ENCODE measurements at regions not wholly inside any gene's neighbourhood (a gene's known extent, or its start where the extent isn't known, plus 50 kb on each side); places are given as distances from the start of the nearest gene placed in this dataset.

DNA sequence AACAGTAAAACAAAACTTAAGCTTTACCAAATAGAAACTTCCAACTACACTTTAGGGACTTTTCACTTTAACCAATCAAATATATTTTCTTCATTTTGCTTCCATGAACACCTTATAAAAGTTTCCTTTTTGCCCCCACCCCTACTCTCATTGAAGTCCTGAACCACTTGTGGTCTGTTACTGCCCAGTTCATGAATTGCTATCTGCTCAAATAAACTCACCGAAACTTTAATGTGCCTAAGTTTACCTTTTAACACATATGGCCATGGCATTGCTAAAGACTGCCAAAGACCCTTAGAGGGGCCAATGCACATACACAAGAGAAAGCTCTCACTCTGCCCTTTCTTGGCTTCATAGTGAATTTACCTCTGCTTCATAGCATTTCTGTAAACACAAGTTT is 195.3 kb downstream of the RND3 start:
- H3K9ac ChIP-seq (ENCODE audit: low read length): no peak overlapping the region
- no peaks in the 10 kb centered on the region for H3K27me3 ChIP-seq (ENCODE audit: low read depth, low read length)
- H4K20me1 ChIP-seq (ENCODE audit: insufficient read depth, low read length): no peaks in the 10 kb centered on the region
- H3K27ac ChIP-seq (ENCODE audit: low read length): no peak overlapping the region
- no peak overlapping the region for H2AFZ ChIP-seq (ENCODE audit: low read depth, low read length)
- H3K36me3 ChIP-seq (replicated peaks; ENCODE audit: low read depth, low read length): no peaks in the 10 kb centered on the region
- no peak overlapping the region for H3K4me2 ChIP-seq (ENCODE audit: low read length)
- H3K4me1 ChIP-seq (ENCODE audit: low read length): no peaks in the 10 kb centered on the region
- no peak for TF ChIP-seq EZH2phosphoT487 (IDR thresholded peaks at IDR 0.05; ENCODE audit: low read depth)
- TF ChIP-seq, protein P1, sequence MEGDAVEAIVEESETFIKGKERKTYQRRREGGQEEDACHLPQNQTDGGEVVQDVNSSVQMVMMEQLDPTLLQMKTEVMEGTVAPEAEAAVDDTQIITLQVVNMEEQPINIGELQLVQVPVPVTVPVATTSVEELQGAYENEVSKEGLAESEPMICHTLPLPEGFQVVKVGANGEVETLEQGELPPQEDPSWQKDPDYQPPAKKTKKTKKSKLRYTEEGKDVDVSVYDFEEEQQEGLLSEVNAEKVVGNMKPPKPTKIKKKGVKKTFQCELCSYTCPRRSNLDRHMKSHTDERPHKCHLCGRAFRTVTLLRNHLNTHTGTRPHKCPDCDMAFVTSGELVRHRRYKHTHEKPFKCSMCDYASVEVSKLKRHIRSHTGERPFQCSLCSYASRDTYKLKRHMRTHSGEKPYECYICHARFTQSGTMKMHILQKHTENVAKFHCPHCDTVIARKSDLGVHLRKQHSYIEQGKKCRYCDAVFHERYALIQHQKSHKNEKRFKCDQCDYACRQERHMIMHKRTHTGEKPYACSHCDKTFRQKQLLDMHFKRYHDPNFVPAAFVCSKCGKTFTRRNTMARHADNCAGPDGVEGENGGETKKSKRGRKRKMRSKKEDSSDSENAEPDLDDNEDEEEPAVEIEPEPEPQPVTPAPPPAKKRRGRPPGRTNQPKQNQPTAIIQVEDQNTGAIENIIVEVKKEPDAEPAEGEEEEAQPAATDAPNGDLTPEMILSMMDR (IDR thresholded peaks at IDR 0.05; ENCODE audit: low read depth, low read length): no peak
- no peaks in the 10 kb centered on the region for H3K79me2 ChIP-seq (ENCODE audit: low read length)
- no peaks in the 10 kb centered on the region for H3K9me3 ChIP-seq (ENCODE audit: insufficient read depth, low read length)
- H3K4me3 ChIP-seq (ENCODE audit: low read length): no peak overlapping the region

DNA sequence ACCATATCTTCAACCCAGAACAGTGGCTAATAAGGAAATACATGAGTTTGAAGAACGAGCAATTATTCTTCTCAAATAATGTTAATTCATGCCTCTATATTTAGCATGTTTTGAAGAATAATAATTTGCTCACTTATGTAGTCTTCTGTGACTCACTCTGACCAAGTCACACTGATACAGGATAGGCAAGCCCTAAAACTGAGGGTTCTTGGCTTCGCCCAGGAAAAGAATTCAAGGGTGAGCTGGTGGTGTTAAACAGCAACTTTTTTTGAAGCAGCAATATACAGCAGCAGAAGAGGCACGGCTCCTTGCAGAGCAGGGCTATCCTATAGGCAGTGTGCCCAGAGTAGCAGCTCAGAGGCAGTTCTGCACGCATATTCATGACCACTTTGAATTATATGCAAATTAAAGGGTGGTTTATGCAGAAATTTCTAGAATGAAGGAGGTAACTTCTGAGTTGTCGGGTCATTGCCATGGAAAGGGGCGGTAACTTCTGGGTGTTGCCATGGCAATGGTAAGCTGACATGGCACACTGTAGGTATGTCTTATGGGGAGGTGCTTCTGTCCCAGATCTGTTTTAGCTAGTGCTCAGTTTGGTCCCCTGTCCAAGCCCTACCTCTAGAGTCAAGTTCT is 200.6 kb downstream of the RND3 start:
- no peaks in the 10 kb centered on the region for H4K20me1 ChIP-seq (ENCODE audit: insufficient read depth, low read length)
- no peaks in the 10 kb centered on the region for H3K4me1 ChIP-seq (ENCODE audit: low read length)
- H3K27ac ChIP-seq (ENCODE audit: low read length): no peak overlapping the region
- H3K36me3 ChIP-seq (replicated peaks; ENCODE audit: low read depth, low read length): no peaks in the 10 kb centered on the region
- H3K9ac ChIP-seq (ENCODE audit: low read length): no peak overlapping the region
- no peak overlapping the region for H3K4me3 ChIP-seq (ENCODE audit: low read length)
- H2AFZ ChIP-seq (ENCODE audit: low read depth, low read length): no peak overlapping the region; the same call in 1 of the 2 replicates
- no peaks in the 10 kb centered on the region for H3K27me3 ChIP-seq (ENCODE audit: low read depth, low read length)
- no peak overlapping the region for H3K4me2 ChIP-seq (ENCODE audit: low read length)
- H3K9me3 ChIP-seq (ENCODE audit: insufficient read depth, low read length): no peaks in the 10 kb centered on the region
- no peaks in the 10 kb centered on the region for H3K79me2 ChIP-seq (ENCODE audit: low read length)
- TF ChIP-seq EZH2phosphoT487 (IDR thresholded peaks at IDR 0.05; ENCODE audit: low read depth): no peak
- TF ChIP-seq, protein P1 (IDR thresholded peaks at IDR 0.05; ENCODE audit: low read depth, low read length): no peak

DNA sequence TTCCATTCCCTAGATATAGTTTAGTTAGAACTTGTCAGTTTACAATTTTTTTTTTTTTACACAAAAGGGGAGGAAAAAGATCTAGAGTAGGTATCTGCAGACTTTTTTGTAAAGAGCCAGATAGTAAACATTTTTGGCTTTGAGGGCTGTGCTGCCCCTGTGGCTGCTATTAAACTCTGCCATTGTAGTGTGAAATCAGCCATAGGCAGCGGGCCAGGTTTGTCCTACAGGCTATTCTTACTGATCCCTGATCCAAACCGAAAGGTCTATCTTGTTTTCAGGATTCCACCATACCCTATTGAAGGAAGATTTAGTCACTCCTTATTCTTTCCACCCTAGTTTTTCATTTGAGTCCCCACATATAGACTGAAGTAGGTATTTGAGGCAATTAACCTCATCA is 203.4 kb downstream of the RND3 start:
- Histone ChIP-seq H3K4me3 (ENCODE audit: low read length) (no peak overlapping the region), H3K79me2 (ENCODE audit: low read length) (no peaks in the 10 kb centered on the region), H4K20me1 (ENCODE audit: insufficient read depth, low read length) (no peaks in the 10 kb centered on the region), H3K9me3 (ENCODE audit: insufficient read depth, low read length) (0 out of 2 replicates have a peak, but pooled peaks cover 3% of the 10 kb centered on the region), H3K4me2 (ENCODE audit: low read length) (no peak overlapping the region), H3K4me1 (ENCODE audit: low read length) (no peaks in the 10 kb centered on the region; the same call in 1 of the 2 replicates), H3K27ac (ENCODE audit: low read length) (no peak overlapping the region), H3K9ac (ENCODE audit: low read length) (no peak overlapping the region), H2AFZ (ENCODE audit: low read depth, low read length) (no peak overlapping the region), H3K27me3 (ENCODE audit: low read depth, low read length) (no peaks in the 10 kb centered on the region), H3K36me3 (replicated peaks; ENCODE audit: low read depth, low read length) (no peaks in the 10 kb centered on the region)
- TF ChIP-seq EZH2phosphoT487 (IDR thresholded peaks at IDR 0.05; ENCODE audit: low read depth): no peak

DNA sequence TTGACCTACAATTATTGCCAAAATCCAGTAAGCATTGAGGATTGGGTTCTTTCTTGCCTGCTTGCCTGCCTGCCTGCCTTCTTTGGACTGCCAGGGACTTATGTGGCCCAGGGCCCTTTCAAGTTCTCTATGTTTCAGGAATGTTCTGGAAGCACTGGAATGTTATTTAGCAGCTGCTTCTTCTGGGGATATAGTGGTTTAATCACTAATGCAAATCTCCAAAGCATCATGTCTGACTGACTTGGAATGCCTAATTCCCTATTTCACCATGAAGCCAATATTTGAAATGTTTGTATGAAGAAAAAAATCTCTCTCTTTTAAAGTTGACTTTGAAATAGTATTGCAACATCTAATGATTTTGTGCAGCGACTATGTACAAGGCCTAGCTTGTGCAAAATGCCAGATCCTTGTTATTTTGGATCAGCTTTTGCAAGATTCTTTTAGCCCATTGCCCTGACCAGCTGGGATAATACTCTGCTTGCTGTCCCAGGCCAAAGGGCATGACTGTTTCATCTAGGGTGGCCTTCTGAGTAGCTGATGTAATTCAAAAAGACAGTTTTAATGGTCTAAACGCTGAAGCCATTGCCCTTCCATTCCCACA is 204.6 kb downstream of the RND3 start:
- Histone ChIP-seq H3K4me3 (ENCODE audit: low read length) (no peak overlapping the region), H2AFZ (ENCODE audit: low read depth, low read length) (no peak overlapping the region), H3K79me2 (ENCODE audit: low read length) (no peaks in the 10 kb centered on the region), H3K27me3 (ENCODE audit: low read depth, low read length) (no peaks in the 10 kb centered on the region), H3K4me1 (ENCODE audit: low read length) (no peaks in the 10 kb centered on the region; the same call in 1 of the 2 replicates), H3K4me2 (ENCODE audit: low read length) (no peak overlapping the region), H3K9ac (ENCODE audit: low read length) (no peak overlapping the region), H3K36me3 (replicated peaks; ENCODE audit: low read depth, low read length) (no peaks in the 10 kb centered on the region), H3K9me3 (ENCODE audit: insufficient read depth, low read length) (0 out of 2 replicates have a peak, but pooled peaks cover 7% of the 10 kb centered on the region), H3K27ac (ENCODE audit: low read length) (no peak overlapping the region), H4K20me1 (ENCODE audit: insufficient read depth, low read length) (no peaks in the 10 kb centered on the region)
- TF ChIP-seq, protein P1 (IDR thresholded peaks at IDR 0.05; ENCODE audit: low read depth, low read length): no peak
- TF ChIP-seq EZH2phosphoT487 (IDR thresholded peaks at IDR 0.05; ENCODE audit: low read depth): no peak
